ENCODE measurements at regions not wholly inside any gene's neighbourhood (a gene's known extent, or its start where the extent isn't known, plus 50 kb on each side); places are given as distances from the start of the nearest gene placed in this dataset.

DNA sequence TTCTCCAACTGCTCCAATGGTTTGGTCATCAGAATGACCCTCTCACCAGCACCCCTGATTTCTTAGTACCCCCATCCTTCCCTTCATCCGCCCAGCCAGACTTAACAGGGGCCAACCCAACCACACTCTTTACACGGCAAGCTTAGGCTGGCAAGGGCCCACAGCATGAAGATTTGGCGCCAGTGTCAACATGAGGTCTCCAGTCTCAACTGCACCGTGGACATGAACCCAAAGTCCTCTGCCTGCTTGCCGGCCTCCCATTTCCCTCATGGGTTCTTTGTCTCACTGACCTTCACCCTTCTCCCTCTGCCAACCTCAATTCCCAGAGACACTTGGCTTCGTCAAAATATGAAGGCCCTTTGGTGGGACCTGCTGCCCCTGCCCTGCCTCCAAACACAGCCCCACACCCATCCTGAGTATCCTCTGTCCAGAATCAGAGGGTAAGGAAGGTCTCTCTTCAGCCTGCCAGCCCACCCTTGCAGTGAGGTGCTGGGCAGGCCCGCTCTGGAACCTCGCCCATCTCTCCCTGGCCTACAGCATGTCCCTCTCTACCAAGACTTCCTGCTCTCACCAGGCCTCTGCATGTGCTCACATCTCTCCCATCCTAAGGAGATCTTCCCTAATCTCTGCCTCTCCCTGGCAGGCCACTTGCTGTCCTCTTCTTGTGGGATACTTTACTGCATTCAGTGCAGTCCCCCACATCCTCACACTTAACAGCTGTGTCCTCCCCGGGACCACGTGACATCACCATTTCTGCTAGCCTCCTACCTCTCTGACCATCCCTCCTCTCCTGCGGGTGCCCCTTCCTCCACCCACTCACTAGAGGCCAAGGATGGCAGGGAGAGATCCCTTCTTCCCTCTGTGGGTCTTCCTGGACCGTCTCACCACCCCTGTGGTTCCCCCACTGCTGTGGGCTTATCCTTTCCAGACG lies 91.7 kb upstream of the ZMIZ1 start:
- in situ Hi-C loops (cut with HindIII; ENCODE audit: low sequenced_read_pairs) = no loop called here
- no peak overlapping the region for H3K4me3 ChIP-seq (ENCODE audit: low read depth, low read length)
- TF ChIP-seq, protein P1, sequence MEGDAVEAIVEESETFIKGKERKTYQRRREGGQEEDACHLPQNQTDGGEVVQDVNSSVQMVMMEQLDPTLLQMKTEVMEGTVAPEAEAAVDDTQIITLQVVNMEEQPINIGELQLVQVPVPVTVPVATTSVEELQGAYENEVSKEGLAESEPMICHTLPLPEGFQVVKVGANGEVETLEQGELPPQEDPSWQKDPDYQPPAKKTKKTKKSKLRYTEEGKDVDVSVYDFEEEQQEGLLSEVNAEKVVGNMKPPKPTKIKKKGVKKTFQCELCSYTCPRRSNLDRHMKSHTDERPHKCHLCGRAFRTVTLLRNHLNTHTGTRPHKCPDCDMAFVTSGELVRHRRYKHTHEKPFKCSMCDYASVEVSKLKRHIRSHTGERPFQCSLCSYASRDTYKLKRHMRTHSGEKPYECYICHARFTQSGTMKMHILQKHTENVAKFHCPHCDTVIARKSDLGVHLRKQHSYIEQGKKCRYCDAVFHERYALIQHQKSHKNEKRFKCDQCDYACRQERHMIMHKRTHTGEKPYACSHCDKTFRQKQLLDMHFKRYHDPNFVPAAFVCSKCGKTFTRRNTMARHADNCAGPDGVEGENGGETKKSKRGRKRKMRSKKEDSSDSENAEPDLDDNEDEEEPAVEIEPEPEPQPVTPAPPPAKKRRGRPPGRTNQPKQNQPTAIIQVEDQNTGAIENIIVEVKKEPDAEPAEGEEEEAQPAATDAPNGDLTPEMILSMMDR (IDR thresholded peaks at IDR 0.05; ENCODE audit: low read depth, low read length, missing control alignments) = no peak
- DNase-seq (ENCODE audit: low read depth) = no peak

DNA sequence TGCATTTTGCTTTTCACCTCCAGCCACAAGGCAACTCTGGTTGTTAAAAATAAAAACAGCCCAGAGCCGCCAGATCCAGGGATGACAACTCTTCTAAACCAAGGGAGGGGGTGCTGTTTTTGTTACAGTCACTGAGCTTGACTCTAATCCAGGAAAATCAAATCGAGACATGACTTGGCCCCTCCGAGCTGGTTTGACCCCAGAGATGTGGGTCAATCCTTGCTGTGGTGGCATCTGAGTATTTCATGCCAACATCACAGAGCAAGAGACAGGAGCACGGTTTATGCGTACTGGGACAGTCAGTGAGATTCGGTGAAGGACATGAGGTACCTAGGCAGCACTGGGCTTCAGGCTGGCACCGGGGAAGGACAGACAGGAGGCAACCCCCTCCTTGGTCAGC lies 88.8 kb upstream of the ZMIZ1 start:
- in situ Hi-C loops (cut with HindIII; ENCODE audit: low sequenced_read_pairs) = no loop called here
- DNase-seq (ENCODE audit: low read depth) = no peak
- no peak overlapping the region for H3K4me3 ChIP-seq (ENCODE audit: low read depth, low read length)
- TF ChIP-seq, protein P1 (IDR thresholded peaks at IDR 0.05; ENCODE audit: low read depth, low read length, missing control alignments) = no peak

DNA sequence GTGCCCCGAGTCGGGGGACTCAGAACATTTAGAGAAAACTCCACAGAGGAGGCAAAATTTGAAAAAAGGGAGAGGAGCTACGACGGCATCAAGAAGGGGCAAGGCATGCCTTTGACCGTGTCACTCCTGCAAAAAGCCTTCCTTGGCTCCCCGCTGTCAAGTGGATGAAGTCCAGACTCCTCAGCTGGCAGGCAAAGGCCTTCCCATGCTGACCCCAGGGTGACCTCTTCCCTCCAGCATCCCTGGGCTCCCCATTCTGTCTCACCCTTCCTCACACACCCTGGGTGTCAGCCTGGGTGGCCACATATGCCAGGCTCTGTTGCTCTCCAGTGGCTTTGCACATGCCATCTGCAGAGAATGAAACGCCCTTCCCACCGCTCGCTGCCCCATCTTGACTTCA lies 88.4 kb upstream of the ZMIZ1 start:
- TF ChIP-seq, protein P1 (IDR thresholded peaks at IDR 0.05; ENCODE audit: low read depth, low read length, missing control alignments) = no peak
- no peak overlapping the region for H3K4me3 ChIP-seq (ENCODE audit: low read depth, low read length)
- no peak for DNase-seq (ENCODE audit: low read depth)
- in situ Hi-C loops (cut with HindIII; ENCODE audit: low sequenced_read_pairs) = no loop called here

DNA sequence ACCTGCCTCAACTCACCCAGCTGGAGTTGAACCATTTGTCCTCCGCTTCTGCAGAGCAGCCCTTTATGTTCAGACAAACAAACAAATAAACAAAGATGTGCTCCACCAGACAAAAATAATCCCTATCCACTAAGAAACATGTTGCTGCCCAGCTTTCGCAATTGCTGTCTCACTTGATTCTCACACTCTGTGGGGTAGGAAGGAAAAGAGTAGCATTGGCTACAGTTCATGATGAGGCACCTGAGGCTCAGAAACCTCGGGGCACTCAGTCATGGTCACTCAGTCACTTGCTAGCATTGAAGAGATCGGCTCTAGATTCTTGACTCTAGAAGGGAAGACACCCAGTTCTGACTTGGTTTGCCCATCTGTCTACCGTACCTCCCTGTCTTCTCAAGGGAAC lies 88.0 kb upstream of the ZMIZ1 start:
- TF ChIP-seq, protein P1 (IDR thresholded peaks at IDR 0.05; ENCODE audit: low read depth, low read length, missing control alignments) = no peak
- DNase-seq (ENCODE audit: low read depth) = no peak
- no peak overlapping the region for H3K4me3 ChIP-seq (ENCODE audit: low read depth, low read length)
- in situ Hi-C loops (cut with HindIII; ENCODE audit: low sequenced_read_pairs) = no loop called here

DNA sequence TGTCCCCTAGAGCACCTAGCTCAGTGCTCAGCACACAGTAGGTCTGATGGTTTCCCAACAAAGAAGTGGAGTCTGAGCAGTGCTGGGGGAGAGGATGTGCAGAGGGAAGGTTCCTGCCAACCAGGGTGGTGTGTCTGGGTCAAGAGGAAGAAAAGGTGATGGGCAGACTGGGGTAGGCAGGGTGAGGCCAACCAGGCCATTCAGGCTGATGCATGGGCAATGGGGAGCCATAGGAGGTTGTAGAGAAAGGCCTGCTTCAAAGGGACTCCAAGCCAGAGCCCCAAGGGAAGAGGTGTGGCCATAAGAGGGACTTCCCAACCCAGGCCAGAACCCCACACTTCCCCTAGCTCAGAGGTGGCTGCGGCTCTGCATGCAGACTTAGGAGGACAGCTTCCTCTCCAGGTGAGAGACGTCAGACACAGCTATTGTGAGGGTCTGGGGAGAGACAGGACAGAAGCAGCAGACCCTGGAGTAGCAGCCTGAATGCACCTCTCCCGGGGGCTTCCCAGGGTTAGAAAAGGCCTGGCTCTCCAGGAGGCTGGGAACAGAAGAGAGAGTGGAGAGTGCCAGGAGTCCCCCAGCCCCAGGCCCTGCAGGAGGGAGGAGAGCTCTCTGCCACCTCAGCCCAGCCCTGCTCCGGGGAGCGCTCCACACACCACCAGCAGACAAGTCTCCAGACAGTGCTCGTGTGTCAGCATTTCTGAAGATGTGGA lies 87.4 kb upstream of the ZMIZ1 start:
- in situ Hi-C loops (cut with HindIII; ENCODE audit: low sequenced_read_pairs) = no loop called here
- no peak overlapping the region for H3K4me3 ChIP-seq (ENCODE audit: low read depth, low read length)
- DNase-seq (ENCODE audit: low read depth) = no peak
- TF ChIP-seq, protein P1 (IDR thresholded peaks at IDR 0.05; ENCODE audit: low read depth, low read length, missing control alignments) = no peak

DNA sequence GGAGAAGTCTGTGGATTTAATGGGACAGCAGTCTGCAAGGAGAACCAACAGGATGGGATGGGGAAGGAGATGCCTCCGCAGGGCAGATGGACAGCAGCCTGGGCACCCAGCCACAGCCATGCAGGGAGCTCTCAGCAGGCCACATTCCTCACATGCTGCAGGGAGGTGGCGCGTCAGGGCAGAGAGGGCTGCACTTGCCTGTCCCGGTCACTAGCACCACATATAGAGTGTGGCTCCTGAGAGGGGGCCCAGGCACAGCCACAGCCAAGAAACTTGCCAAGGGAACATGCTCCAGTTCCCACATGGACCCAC lies 86.8 kb upstream of the ZMIZ1 start:
- in situ Hi-C loops (cut with HindIII; ENCODE audit: low sequenced_read_pairs) = no loop called here
- TF ChIP-seq, protein P1 (IDR thresholded peaks at IDR 0.05; ENCODE audit: low read depth, low read length, missing control alignments) = no peak
- H3K4me3 ChIP-seq (ENCODE audit: low read depth, low read length) = no peak overlapping the region
- no peak for DNase-seq (ENCODE audit: low read depth)
